GM12878 (cell line): ENCODE measurements at regions not wholly inside any gene's neighbourhood (a gene's known extent, or its start where the extent isn't known, plus 50 kb on each side); places are given as distances from the start of the nearest gene placed in this dataset.

Experiments used
- ATAC-seq: fragments of 200-7000 bp; cut with Tn5 transposase; 3 replicates; pipeline ENCODE4 v1.9.1; 2020; ENCODE audit warnings: mild to moderate bottlenecking, moderate library complexity
- BruUV-seq: library from RNA; stranded (reverse); fragments of 400-500 nt; replicated peaks from 2 replicates; lab custom pipeline; 2021; lab: Mats Ljungman, UMichigan
- CTCF ChIA-PET: fragments of 300-600 bp; sonication (Branson Sonifier 250); formaldehyde crosslinking; extraction: SDS; loops from one replicate; lab custom pipeline; 2021; ENCODE audit warnings: inconsistent platforms; lab: Yijun Ruan, JAX
- POLR2A ChIA-PET: fragments of 350-600 bp; formaldehyde crosslinking; extraction: SDS; loops from one replicate; lab custom pipeline; 2021; ENCODE audit warnings: inconsistent platforms; lab: Charles Lee
- RAD21 ChIA-PET: fragments of 300-600 bp; sonication (Branson Sonifier 250); formaldehyde crosslinking; loops from one replicate; lab custom pipeline; 2023; ENCODE audit warnings: antibody characterized with exemption; ENCODE audit not compliant: unreplicated experiment; lab: Charles Lee
- SMC1A ChIA-PET: fragments of 300-600 bp; sonication (Branson Sonifier 250); formaldehyde crosslinking; loops from one replicate; lab custom pipeline; 2023; ENCODE audit not compliant: unreplicated experiment, uncharacterized antibody; lab: Charles Lee
- DNase-seq: peaks from one replicate; pipeline ENCODE4 v3.0.0-alpha.2; 2011; ENCODE audit warnings: low read depth, low spot score
- FAIRE-seq: peaks from 3 replicates; lab custom pipeline; 2011; peaks lifted over from hg19 to GRCh38; lab: Jason Lieb, UNC
- H2AFZ ChIP-seq: 2 replicates; pipeline ENCODE4 v1.6.0; 2011; ENCODE audit warnings: low read depth, low read length, control low read depth; ENCODE audit not compliant: control insufficient read depth
- H3K27ac ChIP-seq: 2 replicates; pipeline ENCODE4 v1.5.1; 2011; ENCODE audit warnings: control low read depth; ENCODE audit not compliant: control insufficient read depth, insufficient read depth
- H3K27me3 ChIP-seq, 2 experiments: replicated peaks in 1 of 2; 2 replicates each; pipeline versions ENCODE4 v1.6.0 to v1.6.1; 2011; ENCODE audit warnings: low read length in 1 of 2; ENCODE audit not compliant: control insufficient read depth in 2 of 2, insufficient read depth in 2 of 2
- H3K36me3 ChIP-seq, 2 experiments: 2 replicates each; pipeline ENCODE4 v1.5.1; 2011; ENCODE audit warnings: low read length in 1 of 2; ENCODE audit not compliant: control insufficient read depth in 2 of 2, insufficient read depth in 2 of 2
- H3K4me1 ChIP-seq: 2 replicates; pipeline ENCODE4 v1.6.1; 2011; ENCODE audit warnings: mild to moderate bottlenecking, low read length, moderate library complexity, mixed read lengths; ENCODE audit not compliant: control insufficient read depth, insufficient read depth
- H3K4me2 ChIP-seq: 2 replicates; pipeline ENCODE4 v1.6.0; 2011; ENCODE audit warnings: control low read depth; ENCODE audit not compliant: control insufficient read depth, insufficient read depth
- H3K4me3 ChIP-seq: fragments of 200-600 bp; sonication (generic); 2 replicates; pipeline ENCODE4 v1.5.1; 2016
- H3K79me2 ChIP-seq: 2 replicates; pipeline ENCODE4 v1.6.0; 2011; ENCODE audit warnings: low read length; ENCODE audit not compliant: control insufficient read depth, insufficient read depth
- H3K9ac ChIP-seq: 2 replicates; pipeline ENCODE4 v1.8.0; 2011; ENCODE audit warnings: low read length, control low read depth, mixed read lengths; ENCODE audit not compliant: control insufficient read depth, insufficient read depth
- H3K9me3 ChIP-seq: replicated peaks from 3 replicates; pipeline ENCODE4 v1.5.1; 2011; ENCODE audit warnings: mild to moderate bottlenecking, low read length; ENCODE audit not compliant: control insufficient read depth, insufficient read depth
- H4K20me1 ChIP-seq: 2 replicates; pipeline ENCODE4 v1.6.0; 2011; ENCODE audit not compliant: control insufficient read depth, insufficient read depth
- BMI1 ChIP-seq: fragments of 450-650 bp; IDR thresholded peaks from 2 replicates; pipeline ENCODE4 v1.6.1; 2016; ENCODE audit warnings: mild to moderate bottlenecking, moderate library complexity, borderline replicate concordance
- IRF5 ChIP-seq: fragments of 450-650 bp; IDR thresholded peaks from 2 replicates; pipeline ENCODE4 v1.6.1; 2017; ENCODE audit warnings: borderline replicate concordance
- MYC ChIP-seq: IDR thresholded peaks from 2 replicates; pipeline ENCODE4 v1.6.1; 2011; ENCODE audit warnings: mild to moderate bottlenecking, low read length, moderate library complexity, inconsistent platforms; ENCODE audit not compliant: insufficient read depth, insufficient replicate concordance, insufficient read length, severe bottlenecking
- POU2F2 ChIP-seq: IDR thresholded peaks from 3 replicates; pipeline ENCODE4 v1.6.1; 2011; ENCODE audit warnings: low read depth, mild to moderate bottlenecking, low read length, borderline replicate concordance
- ZBTB33 ChIP-seq: fragments of 450-650 bp; IDR thresholded peaks from 2 replicates; pipeline ENCODE4 v1.6.1; 2017; ENCODE audit warnings: mild to moderate bottlenecking
- ZNF274 ChIP-seq: IDR thresholded peaks from one replicate; pipeline ENCODE4 v1.8.0; 2011; ENCODE audit not compliant: insufficient read length, insufficient read depth
- WGBS: methylation state at CpG from one replicate; pipeline ENCODE4 v1.1.6; 2016; ENCODE audit warnings: low lambda C conversion rate; ENCODE audit not compliant: insufficient replicate concordance, insufficient coverage; ENCODE audit errors: missing lambda C conversion rate; 5-methylcytosine and 5-hydroxymethylcytosine counted together
- in situ Hi-C: fragments of 300-500 bp; cut with MboI; formaldehyde crosslinking; loops from 9 replicates; pipeline ENCODE4 v1.14.3; 2018; ENCODE audit warnings: mixed read lengths
- intact Hi-C: fragments of 100-400 bp; cut with micrococcal nuclease; formaldehyde crosslinking; loops from one replicate; pipeline ENCODE4 v1.14.2; 2022; ENCODE audit not compliant: unreplicated experiment

- ATAC-seq = no peak
- RAD21 ChIA-PET = no interaction called here
- Histone ChIP-seq H3K9ac (no peak overlapping the region), H3K4me1 (no peaks in the 10 kb centered on the region), H2AFZ (no peak overlapping the region), H3K27ac (no peak overlapping the region), H3K79me2 (no peaks in the 10 kb centered on the region), H3K36me3 (no peaks in the 10 kb centered on the region), H3K4me3 (no peak overlapping the region), H3K4me2 (no peak overlapping the region), H4K20me1 (no peaks in the 10 kb centered on the region), H3K9me3 (no peaks in the 10 kb centered on the region), H3K27me3 (no peaks in the 10 kb centered on the region)
- SMC1A ChIA-PET = no interaction called here
- no TSS peak for BruUV-seq
- FAIRE-seq = no peak
- intact Hi-C loops (no loop called here), in situ Hi-C loops (no loop called here)
- DNase-seq = no peak
- WGBS = 0% methylated on average over 3 of the region's 3 CpGs
- no peak for TF ChIP-seq POU2F2
- no peak for TF ChIP-seq MYC
- TF ChIP-seq ZNF274 = no peak
- TF ChIP-seq BMI1 = no peak
- no peak for TF ChIP-seq ZBTB33
- TF ChIP-seq IRF5 = no peak
- CTCF ChIA-PET = interaction anchor here (0.8 kb wide), 1 partner anchor 10 kb away, joined by 3 read pairs; no protein-coding TSS in a partner anchor
- POLR2A ChIA-PET = no interaction called here
Measured at GRCh38 chr10:105502058-105502457, 861.0 kb downstream of the SORCS3 start.
